Transverse colon (tissue), 4 donors: ENCODE measurements at regions not wholly inside any gene's neighbourhood (a gene's known extent, or its start where the extent isn't known, plus 50 kb on each side); places are given as distances from the start of the nearest gene placed in this dataset.
A peak's percentile ranks its signal among the peaks of the same experiment; 100 is the strongest.
"Not testable (repeated sequence)": the region's sequence is repeated elsewhere in the genome, so short reads cannot be mapped to it uniquely, and the experiment has no call there.

Experiments used
- DNase-seq: peaks from one replicate; pipeline ENCODE4 v3.0.0-alpha.2; 2019
- H3K27ac ChIP-seq, 4 donors: fragments of 200-600 bp; sonication (generic); 2 replicates each; pipeline ENCODE4 v1.5.1; 2016 to 2018; ENCODE audit warnings: inconsistent platforms in 4 of 4
- H3K27me3 ChIP-seq: fragments of 200-600 bp; sonication (generic); 2 replicates; pipeline ENCODE4 v1.5.1; 2017; ENCODE audit warnings: inconsistent platforms
- H3K36me3 ChIP-seq, 4 donors: fragments of 200-600 bp; sonication (generic); 2 replicates each; pipeline ENCODE4 v1.5.1; 2017 to 2019; ENCODE audit warnings: inconsistent platforms in 4 of 4
- H3K4me1 ChIP-seq, 4 donors: fragments of 200-600 bp; sonication (generic); 2 replicates each; pipeline ENCODE4 v1.5.1; 2017 to 2020; ENCODE audit warnings: inconsistent platforms in 4 of 4
- H3K4me3 ChIP-seq, 4 donors: fragments of 200-600 bp; sonication (generic); 1 replicate in 1 of 4; 2 replicates in 3 of 4; pipeline versions ENCODE4 v1.5.1 to v1.6.1; 2017 to 2019; ENCODE audit warnings: inconsistent platforms in 4 of 4
- H3K9me3 ChIP-seq, 2 donors: fragments of 200-600 bp; sonication (generic); 2 replicates each; pipeline ENCODE4 v1.5.1; 2017 to 2019; ENCODE audit warnings: inconsistent platforms in 2 of 2
- CTCF ChIP-seq, 5 experiments: fragments of 200-600 bp in 3 of 5; fragments of 450-650 bp in 2 of 5; sonication (generic) in 3 of 5; IDR thresholded peaks; 1 replicate in 2 of 5; 2 replicates in 3 of 5; pipeline ENCODE4 v1.5.1; 2016 to 2017; ENCODE audit warnings: antibody characterized with exemption in 5 of 5, inconsistent platforms in 3 of 5, mild to moderate bottlenecking in 2 of 5, moderate library complexity in 1 of 5
- EP300 ChIP-seq: sonication (generic); formaldehyde crosslinking; IDR thresholded peaks from one replicate; pipeline ENCODE4 v1.6.1; 2017; ENCODE audit warnings: antibody characterized with exemption, low read depth
- POLR2A ChIP-seq: fragments of 450-650 bp; IDR thresholded peaks from one replicate; pipeline ENCODE4 v1.6.1; 2016; ENCODE audit warnings: antibody characterized with exemption, mild to moderate bottlenecking, moderate library complexity
- POLR2AphosphoS5 ChIP-seq, 3 donors: sonication (generic); formaldehyde crosslinking; IDR thresholded peaks; one replicate each; pipeline ENCODE4 v1.6.1; 2016; ENCODE audit warnings: antibody characterized with exemption in 3 of 3
- WGBS, 2 donors: methylation state at CpG; one replicate each; pipeline ENCODE4 v1.1.5; 2018; ENCODE audit warnings: low coverage in 1 of 2; 5-methylcytosine and 5-hydroxymethylcytosine counted together
- in situ Hi-C, 4 donors: fragments of 200-750 bp; cut with MboI; loops; one replicate each; pipeline versions ENCODE4 v1.15.0 to v1.15.1; 2017; ENCODE audit warnings: low sequenced_read_pairs in 3 of 4, low pct_ligation_motif_present in 1 of 4, low pct_unique_long_range_greater_than_20kb in 1 of 4
- intact Hi-C: fragments of 100-400 bp; cut with DNase I; formaldehyde crosslinking; loops from one replicate; pipeline ENCODE4 v1.15.1; 2023; ENCODE audit warnings: low total_unique reads

GRCh38 chr6:166253778-166254204, 54.4 kb downstream of the PRR18 start:
- DNase-seq = peak; percentile 39
- H3K27ac ChIP-seq = peak overlapping the region in 3 of 4 donors; percentile 10 to 51 (median 48)
- peak overlapping the region in 3 of 4 donors; percentile 18 to 51 (median 31) for H3K4me3 ChIP-seq
- peaks cover 47% of the 10 kb centered on the region for H3K27me3 ChIP-seq
- no peak for TF ChIP-seq EP300
- TF ChIP-seq POLR2AphosphoS5 (IDR thresholded peaks at IDR 0.05) = no peak
- TF ChIP-seq POLR2A = no peak
- peaks cover 0 to 12% (median 10%) of the 10 kb centered on the region in 4 donors for H3K4me1 ChIP-seq
- 0 to 17% methylated on average over 4 to 25 of the region's 26 CpGs for WGBS, 2 donors
- in situ Hi-C loops (no loop called here), intact Hi-C loops (no loop called here)
- H3K36me3 ChIP-seq = no peaks in the 10 kb centered on the region
- H3K9me3 ChIP-seq = no peaks in the 10 kb centered on the region

GRCh38 chr6:166253281-166253681, 54.9 kb downstream of the PRR18 start:
- no peak for DNase-seq
- 0 to 6% methylated on average over 3 to 38 of the region's 38 CpGs for WGBS, 2 donors
- Histone ChIP-seq H3K36me3 (no peaks in the 10 kb centered on the region), H3K27ac (peak overlapping the region in 3 of 4 donors; percentile 10 to 51 (median 48)), H3K4me3 (peak overlapping the region in 3 of 4 donors; percentile 18 to 51 (median 31)), H3K4me1 (peaks cover 0 to 12% (median 10%) of the 10 kb centered on the region in 4 donors), H3K9me3 (no peaks in the 10 kb centered on the region), H3K27me3 (peaks cover 47% of the 10 kb centered on the region)
- in situ Hi-C loops (no loop called here), intact Hi-C loops (no loop called here)
- TF ChIP-seq CTCF (IDR thresholded peaks at IDR 0.05) (no peak), EP300 (no peak), POLR2AphosphoS5 (IDR thresholded peaks at IDR 0.05) (no peak), POLR2A (no peak)

GRCh38 chr6:166252601-166253000, 55.6 kb downstream of the PRR18 start:
- H3K4me3 ChIP-seq = no peak overlapping the region
- H3K27ac ChIP-seq = no peak overlapping the region
- H3K4me1 ChIP-seq = peaks cover 0 to 12% (median 10%) of the 10 kb centered on the region in 4 donors
- in situ Hi-C loops (no loop called here), intact Hi-C loops (no loop called here)
- H3K36me3 ChIP-seq = no peaks in the 10 kb centered on the region
- no peak for DNase-seq
- 75 to 94% methylated on average over 5 to 27 of the region's 27 CpGs for WGBS, 2 donors
- H3K9me3 ChIP-seq = no peaks in the 10 kb centered on the region
- peaks cover 47% of the 10 kb centered on the region for H3K27me3 ChIP-seq
- TF ChIP-seq CTCF (IDR thresholded peaks at IDR 0.05) (no peak), POLR2AphosphoS5 (IDR thresholded peaks at IDR 0.05) (no peak), POLR2A (no peak), EP300 (no peak)

- no peaks in the 10 kb centered on the region for H3K36me3 ChIP-seq
- no peak overlapping the region for H3K27ac ChIP-seq
- intact Hi-C loops = no loop called here
- H3K4me3 ChIP-seq = no peak overlapping the region
- TF ChIP-seq CTCF (IDR thresholded peaks at IDR 0.05) = no peak
- no peak for TF ChIP-seq EP300
- TF ChIP-seq POLR2AphosphoS5 (IDR thresholded peaks at IDR 0.05) = no peak
- no peak for TF ChIP-seq POLR2A
- peaks cover 0 to 12% (median 10%) of the 10 kb centered on the region in 4 donors for H3K4me1 ChIP-seq
- 67 to 80% methylated on average over 1 to 6 of the region's 6 CpGs for WGBS, 2 donors
- peaks cover 45% of the 10 kb centered on the region for H3K27me3 ChIP-seq
- in situ Hi-C loops = no loop called here
- DNase-seq = no peak
- H3K9me3 ChIP-seq = no peaks in the 10 kb centered on the region
Observed at GRCh38 chr6:166251655-166252054, 56.5 kb downstream of the PRR18 start.

GRCh38 chr6:166251211-166251610, 57.0 kb downstream of the PRR18 start:
- in situ Hi-C loops (no loop called here), intact Hi-C loops (no loop called here)
- no peak overlapping the region for H3K27ac ChIP-seq
- H3K27me3 ChIP-seq = peaks cover 41% of the 10 kb centered on the region
- peaks cover 0 to 12% (median 10%) of the 10 kb centered on the region in 4 donors for H3K4me1 ChIP-seq
- no peaks in the 10 kb centered on the region for H3K9me3 ChIP-seq
- H3K4me3 ChIP-seq = no peak overlapping the region
- TF ChIP-seq EP300 = no peak
- no peak for TF ChIP-seq POLR2AphosphoS5 (IDR thresholded peaks at IDR 0.05)
- TF ChIP-seq POLR2A = no peak
- no peak for TF ChIP-seq CTCF (IDR thresholded peaks at IDR 0.05)
- no peaks in the 10 kb centered on the region for H3K36me3 ChIP-seq
- no peak for DNase-seq
- WGBS, 2 donors = 31 to 58% methylated on average over 2 to 3 of the region's 3 CpGs

- in situ Hi-C loops, H3K9me3 ChIP-seq, H3K27ac ChIP-seq, intact Hi-C loops, H3K4me3 ChIP-seq, H3K36me3 ChIP-seq, DNase-seq: not testable (repeated sequence)
- 72 to 81% methylated on average over 5 to 16 of the region's 16 CpGs for WGBS, 2 donors
- Histone ChIP-seq H3K4me1 (peaks cover 0 to 12% (median 10%) of the 10 kb centered on the region in 4 donors), H3K27me3 (peaks cover 22% of the 10 kb centered on the region)
Observed at GRCh38 chr6:166249061-166249785, 59.0 kb downstream of the PRR18 start.
